ENCODE measurements at regions not wholly inside any gene's neighbourhood (a gene's known extent, or its start where the extent isn't known, plus 50 kb on each side); places are given as distances from the start of the nearest gene placed in this dataset.

DNA sequence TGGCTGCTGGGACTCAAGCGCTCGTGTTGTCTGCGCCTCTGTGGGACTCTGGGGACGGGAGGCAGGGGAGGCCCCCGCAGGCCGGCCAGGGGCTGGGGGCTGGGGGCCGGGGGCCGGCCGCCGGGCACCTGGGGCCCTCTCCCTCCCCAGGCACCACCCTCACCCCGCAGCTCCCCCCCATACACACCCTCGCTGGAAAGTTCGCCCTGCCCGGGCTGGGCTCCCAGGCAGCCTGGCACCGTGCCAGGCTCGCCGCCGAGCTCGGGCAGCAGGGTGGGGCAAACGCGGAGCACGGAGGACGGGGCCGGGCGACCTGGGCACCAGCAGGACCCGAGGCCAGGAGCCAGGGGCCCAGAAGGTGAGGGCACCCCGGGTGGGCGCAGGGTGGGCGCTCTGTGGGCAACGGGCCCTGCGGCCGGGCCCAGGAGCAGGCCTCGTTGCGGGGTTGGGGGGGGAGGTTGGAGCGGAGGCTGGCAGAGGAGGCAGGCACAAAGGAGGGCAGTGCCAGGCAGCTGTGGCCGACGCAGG lies 76.7 kb upstream of the WNT7B start:
- peaks cover 7 to 93% (median 55%) of the 10 kb centered on the region in 3 donors for H3K4me1 ChIP-seq
- 0% methylated on average over 2 to 3 of the region's 37 CpGs for WGBS, 2 donors (ENCODE audit: low coverage in 1 of 2)

DNA sequence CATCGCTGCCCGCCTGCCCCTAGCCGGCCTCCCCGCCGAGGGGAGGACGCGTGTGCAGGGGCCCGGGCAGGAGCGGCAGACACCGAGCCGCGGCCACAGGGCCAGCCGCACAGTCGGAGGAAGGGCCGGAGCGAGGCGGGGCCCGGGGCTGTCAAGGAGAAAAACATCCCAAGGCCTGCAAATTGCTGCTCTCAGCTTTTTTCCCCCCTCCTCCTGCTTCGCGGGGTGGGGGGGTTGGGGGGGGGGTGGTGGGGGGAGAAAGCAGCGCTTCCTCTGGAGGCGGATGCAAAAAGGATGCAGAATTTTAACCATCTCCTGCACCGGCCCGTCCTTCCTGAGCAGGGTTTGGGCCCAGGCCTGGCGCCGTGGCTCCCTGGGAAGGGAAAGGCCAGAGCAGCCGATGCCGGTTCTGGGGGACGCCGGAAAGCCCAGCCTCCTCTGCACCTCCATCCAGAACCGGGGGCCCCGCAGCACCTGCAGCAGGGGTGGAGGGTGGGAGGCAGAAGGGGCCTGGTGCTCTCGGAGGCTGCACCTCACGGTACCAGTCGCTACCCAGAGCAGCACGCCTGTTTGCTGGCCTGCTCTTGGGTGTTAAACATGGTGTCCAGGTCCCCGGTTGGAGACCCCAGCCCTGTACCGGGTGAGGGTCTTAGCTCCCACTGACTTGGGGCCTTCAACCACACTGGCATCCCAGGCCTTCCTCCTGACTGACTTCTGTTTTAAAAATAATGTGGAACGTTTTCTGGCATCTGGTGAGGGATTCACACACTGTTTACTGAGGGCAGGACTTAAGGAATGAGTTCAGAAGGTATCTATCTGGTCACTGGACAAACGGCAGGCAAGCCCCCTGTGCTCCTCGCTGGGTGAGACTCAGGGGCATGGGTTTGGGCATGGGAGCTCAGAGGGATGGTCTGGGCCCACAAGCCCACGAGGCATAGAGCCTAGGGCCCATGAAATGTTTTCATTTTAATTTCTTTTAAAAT lies 77.4 kb upstream of the WNT7B start:
- 1 to 2% methylated on average over 7 to 20 of the region's 42 CpGs for WGBS, 2 donors (ENCODE audit: low coverage in 1 of 2)

More for the DNA sequence above, 76.7 kb upstream of the WNT7B start:
- no peaks in the 10 kb centered on the region for H3K27me3 ChIP-seq
- no peaks in the 10 kb centered on the region for H3K36me3 ChIP-seq
- H3K27ac ChIP-seq, result peak overlapping the region; percentile 95 to 100 (median 98)
- peak overlapping the region; percentile 79 to 88 for H3K4me3 ChIP-seq
- ATAC-seq, result peak; percentile 76
- no peaks in the 10 kb centered on the region for H3K9me3 ChIP-seq
- TF ChIP-seq POLR2A (IDR thresholded peaks at IDR 0.05), result peak in 1 of 2 donors; percentile 38
- TF ChIP-seq EP300 (IDR thresholded peaks at IDR 0.05), result no peak
- TF ChIP-seq, protein P1, sequence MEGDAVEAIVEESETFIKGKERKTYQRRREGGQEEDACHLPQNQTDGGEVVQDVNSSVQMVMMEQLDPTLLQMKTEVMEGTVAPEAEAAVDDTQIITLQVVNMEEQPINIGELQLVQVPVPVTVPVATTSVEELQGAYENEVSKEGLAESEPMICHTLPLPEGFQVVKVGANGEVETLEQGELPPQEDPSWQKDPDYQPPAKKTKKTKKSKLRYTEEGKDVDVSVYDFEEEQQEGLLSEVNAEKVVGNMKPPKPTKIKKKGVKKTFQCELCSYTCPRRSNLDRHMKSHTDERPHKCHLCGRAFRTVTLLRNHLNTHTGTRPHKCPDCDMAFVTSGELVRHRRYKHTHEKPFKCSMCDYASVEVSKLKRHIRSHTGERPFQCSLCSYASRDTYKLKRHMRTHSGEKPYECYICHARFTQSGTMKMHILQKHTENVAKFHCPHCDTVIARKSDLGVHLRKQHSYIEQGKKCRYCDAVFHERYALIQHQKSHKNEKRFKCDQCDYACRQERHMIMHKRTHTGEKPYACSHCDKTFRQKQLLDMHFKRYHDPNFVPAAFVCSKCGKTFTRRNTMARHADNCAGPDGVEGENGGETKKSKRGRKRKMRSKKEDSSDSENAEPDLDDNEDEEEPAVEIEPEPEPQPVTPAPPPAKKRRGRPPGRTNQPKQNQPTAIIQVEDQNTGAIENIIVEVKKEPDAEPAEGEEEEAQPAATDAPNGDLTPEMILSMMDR (IDR thresholded peaks at IDR 0.05), result peak in 1 of 4 experiments; percentile 7
- TF ChIP-seq POLR2AphosphoS5 (IDR thresholded peaks at IDR 0.05), result peak; percentile 68

DNA sequence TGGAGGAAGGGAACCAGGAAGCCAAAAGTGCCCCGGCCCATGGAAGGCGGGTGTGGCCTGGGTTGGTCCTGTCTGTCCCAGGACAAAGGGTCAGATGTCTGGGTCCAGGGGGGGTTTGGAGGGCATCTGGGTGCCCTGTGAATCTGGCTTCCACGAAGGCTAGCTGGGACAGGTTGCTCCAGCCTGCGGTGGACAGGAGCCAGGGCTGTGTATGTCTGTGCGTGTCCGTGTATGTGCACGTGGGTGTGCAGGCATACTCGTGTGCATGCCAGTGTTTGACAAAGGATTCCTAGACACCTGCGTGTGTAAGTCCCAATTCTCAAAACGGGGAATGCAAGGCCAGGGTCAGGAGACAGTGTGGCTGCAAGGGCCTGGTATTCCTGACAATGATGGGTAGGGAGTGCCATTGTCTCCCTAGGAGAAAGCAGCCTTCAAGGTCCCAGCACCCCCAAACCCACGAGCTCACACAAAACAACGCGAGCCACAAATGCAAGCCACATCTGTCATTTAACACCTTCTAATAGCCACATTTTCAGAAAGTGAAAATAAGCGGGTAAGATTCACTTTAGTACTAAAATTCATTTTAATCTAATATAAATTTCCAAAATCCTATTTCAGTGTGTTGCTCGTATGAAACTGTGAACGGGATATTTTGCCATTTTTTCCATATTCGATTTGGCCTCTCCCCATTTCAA lies 78.4 kb upstream of the WNT7B start:
- peaks cover 7 to 93% (median 58%) of the 10 kb centered on the region in 3 donors for H3K4me1 ChIP-seq
- TF ChIP-seq POLR2AphosphoS5 (IDR thresholded peaks at IDR 0.05) (peak; percentile 38), POLR2A (IDR thresholded peaks at IDR 0.05) (no peak)
- H3K36me3 ChIP-seq, result no peaks in the 10 kb centered on the region
- no peaks in the 10 kb centered on the region for H3K9me3 ChIP-seq
- no peak for ATAC-seq
- H3K27ac ChIP-seq, result peak overlapping the region; percentile 95 to 100 (median 98)
- 15 to 17% methylated on average over 8 to 17 of the region's 17 CpGs for WGBS, 2 donors (ENCODE audit: low coverage in 1 of 2)
- H3K4me3 ChIP-seq, result peak overlapping the region; percentile 79 to 88
- H3K27me3 ChIP-seq, result no peaks in the 10 kb centered on the region

More for the DNA sequence above, 77.4 kb upstream of the WNT7B start:
- Histone ChIP-seq H3K4me1 (peaks cover 7 to 93% (median 56%) of the 10 kb centered on the region in 3 donors), H3K27me3 (no peaks in the 10 kb centered on the region), H3K36me3 (no peaks in the 10 kb centered on the region), H3K27ac (peak overlapping the region; percentile 95 to 100 (median 98)), H3K9me3 (no peaks in the 10 kb centered on the region), H3K4me3 (peak overlapping the region; percentile 79 to 88)
- TF ChIP-seq POLR2A (IDR thresholded peaks at IDR 0.05), result peak in 1 of 2 donors; percentile 73
- TF ChIP-seq POLR2AphosphoS5 (IDR thresholded peaks at IDR 0.05), result no peak
- peak; percentile 75 for ATAC-seq

DNA sequence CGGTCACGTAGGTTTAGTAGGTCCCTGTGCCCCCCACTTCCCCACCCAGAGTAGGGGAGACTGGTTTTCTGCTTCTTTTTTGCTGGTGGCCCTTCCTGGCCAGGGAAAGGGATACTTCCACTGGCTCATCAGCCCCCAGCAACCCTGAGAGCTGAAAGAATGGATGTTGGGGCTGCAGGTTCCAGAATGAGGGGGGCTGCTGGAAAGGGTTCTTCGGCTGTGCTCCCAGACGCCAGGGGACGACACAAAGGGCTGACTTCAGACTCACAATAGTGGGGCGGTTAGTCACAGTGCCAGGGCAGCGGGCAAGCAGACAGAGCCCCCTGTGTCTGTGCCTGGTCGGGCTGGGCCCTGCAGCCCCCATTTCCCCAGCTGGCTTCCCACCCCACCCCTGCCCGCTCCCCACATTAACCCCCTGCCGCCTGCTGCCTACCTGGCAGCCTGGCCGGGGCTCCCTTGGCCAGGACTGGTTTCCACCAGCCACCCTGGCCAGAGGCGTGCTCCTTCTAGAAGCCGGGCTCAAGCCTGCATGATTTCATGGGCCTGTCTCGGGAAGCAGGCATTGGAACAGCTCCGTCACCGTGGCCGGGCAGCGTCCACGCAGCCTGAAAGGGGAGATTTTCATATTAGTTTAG lies 79.1 kb upstream of the WNT7B start:
- no peaks in the 10 kb centered on the region for H3K36me3 ChIP-seq
- no peaks in the 10 kb centered on the region for H3K27me3 ChIP-seq
- TF ChIP-seq, protein P1 (IDR thresholded peaks at IDR 0.05), result no peak
- peak in 1 of 2 donors; percentile 19 for TF ChIP-seq POLR2A (IDR thresholded peaks at IDR 0.05)
- no peaks in the 10 kb centered on the region for H3K9me3 ChIP-seq
- peaks cover 7 to 93% (median 55%) of the 10 kb centered on the region in 3 donors for H3K4me1 ChIP-seq
- peak overlapping the region; percentile 79 to 88 for H3K4me3 ChIP-seq
- 5% methylated on average over 10 of the region's 19 CpGs; no CpG with 5 or more reads in 1 of the 2 donors for WGBS, 2 donors (ENCODE audit: low coverage in 1 of 2)
- ATAC-seq, result no peak
- H3K27ac ChIP-seq, result peak overlapping the region; percentile 95 to 100 (median 98)

DNA sequence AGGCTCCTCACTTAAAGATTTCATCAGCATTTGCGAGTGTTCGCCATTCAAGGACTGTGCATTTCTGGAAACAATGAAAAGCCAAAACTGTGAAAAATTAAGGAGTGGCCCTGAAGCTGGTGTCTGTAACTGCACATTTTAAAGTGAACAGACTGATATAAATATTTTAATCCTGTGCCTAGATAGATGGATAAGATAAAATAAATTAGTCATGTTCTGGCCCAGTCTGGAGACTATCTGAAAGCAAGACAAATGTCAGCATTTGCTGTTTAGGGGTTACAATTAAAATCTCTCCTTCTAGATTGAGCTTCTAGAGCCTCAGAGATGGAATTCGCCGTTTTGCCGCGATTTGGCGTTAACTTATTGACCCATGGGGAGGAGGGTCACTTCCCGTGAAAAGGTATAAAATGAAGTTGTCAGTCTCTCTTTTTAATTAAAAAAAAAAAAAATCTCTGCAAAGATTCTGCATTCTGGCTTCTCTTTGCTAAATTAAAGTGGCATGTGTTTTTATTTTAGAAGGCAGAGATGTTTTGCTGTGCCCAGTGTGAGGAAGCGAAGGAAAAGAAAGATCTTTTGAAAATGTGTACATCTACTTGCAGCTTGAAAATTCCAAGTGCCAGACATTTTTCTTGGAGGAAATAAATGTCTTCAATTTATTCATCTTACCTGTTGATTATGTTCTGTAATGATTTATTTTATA lies 79.7 kb upstream of the WNT7B start:
- Histone ChIP-seq H3K9me3 (no peaks in the 10 kb centered on the region), H3K27ac (peak overlapping the region; percentile 95 to 100 (median 98)), H3K36me3 (peaks cover 0 to 4% of the 10 kb centered on the region in 2 donors), H3K4me1 (peaks cover 7 to 93% (median 54%) of the 10 kb centered on the region in 3 donors), H3K27me3 (no peaks in the 10 kb centered on the region), H3K4me3 (peak overlapping the region; percentile 79 to 88)
- ATAC-seq, result no peak
- TF ChIP-seq, protein P1 (IDR thresholded peaks at IDR 0.05), result no peak
- no peak for TF ChIP-seq EP300 (IDR thresholded peaks at IDR 0.05)
- TF ChIP-seq POLR2A (IDR thresholded peaks at IDR 0.05), result no peak
- no peak for TF ChIP-seq POLR2AphosphoS5 (IDR thresholded peaks at IDR 0.05)
- whole genome bisulfite sequencing, 2 donors (ENCODE audit: low coverage in 1 of 2), result 13 to 26% methylated on average over 8 to 9 of the region's 9 CpGs

All from gastroesophageal sphincter (tissue), 4 donors.